ENCODE measurements at regions not wholly inside any gene's neighbourhood (a gene's known extent, or its start where the extent isn't known, plus 50 kb on each side); places are given as distances from the start of the nearest gene placed in this dataset.

DNA sequence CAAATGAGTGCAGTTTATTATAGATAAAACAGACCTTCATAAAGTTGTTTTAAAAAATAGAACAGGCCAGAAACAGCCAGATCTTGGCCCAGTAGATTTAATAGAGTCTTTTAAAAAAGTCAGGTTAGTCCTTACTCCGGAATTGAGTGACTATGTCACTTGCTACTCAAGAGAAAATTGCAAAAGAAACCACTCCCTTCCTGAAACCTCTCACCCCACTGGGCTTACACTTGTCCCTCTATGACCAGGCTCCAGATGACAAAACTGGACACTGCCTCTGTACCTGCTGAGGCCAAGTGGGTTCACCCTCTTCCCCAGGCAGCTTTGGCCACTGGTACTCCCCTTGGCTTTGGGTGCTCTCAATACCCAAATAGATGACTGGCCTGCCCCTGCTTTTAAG, 357.2 kb upstream of the TRPC7 start:
- Histone ChIP-seq H3K27me3 (ENCODE audit: insufficient read depth, low read length, poor library complexity, severe bottlenecking) (no peaks in the 10 kb centered on the region), H3K79me2 (ENCODE audit: insufficient read depth, low read length) (no peaks in the 10 kb centered on the region), H3K4me2 (ENCODE audit: low read depth, low read length, poor library complexity, severe bottlenecking) (no peak overlapping the region), H3F3A (ENCODE audit: low read depth) (no peaks in the 10 kb centered on the region), H3K4me1 (ENCODE audit: insufficient read depth, low read length, poor library complexity, severe bottlenecking) (no peaks in the 10 kb centered on the region), H3K4me3 (ENCODE audit: low read length, poor library complexity, severe bottlenecking) (no peak overlapping the region), H3K9me2 (replicated peaks; ENCODE audit: low read depth, low read length) (no peaks in the 10 kb centered on the region), H3K9ac (ENCODE audit: low read depth, low read length, poor library complexity, severe bottlenecking) (no peak overlapping the region), H3K9me3 (ENCODE audit: insufficient read depth, low read depth, low read length) (no peaks in the 10 kb centered on the region), H4K20me1 (ENCODE audit: insufficient read depth, low read length, poor library complexity, severe bottlenecking) (no peaks in the 10 kb centered on the region), H3K36me3 (ENCODE audit: insufficient read depth, low read length) (no peaks in the 10 kb centered on the region), H2AFZ (ENCODE audit: low read length) (no peak overlapping the region)
- TF ChIP-seq, protein P1, sequence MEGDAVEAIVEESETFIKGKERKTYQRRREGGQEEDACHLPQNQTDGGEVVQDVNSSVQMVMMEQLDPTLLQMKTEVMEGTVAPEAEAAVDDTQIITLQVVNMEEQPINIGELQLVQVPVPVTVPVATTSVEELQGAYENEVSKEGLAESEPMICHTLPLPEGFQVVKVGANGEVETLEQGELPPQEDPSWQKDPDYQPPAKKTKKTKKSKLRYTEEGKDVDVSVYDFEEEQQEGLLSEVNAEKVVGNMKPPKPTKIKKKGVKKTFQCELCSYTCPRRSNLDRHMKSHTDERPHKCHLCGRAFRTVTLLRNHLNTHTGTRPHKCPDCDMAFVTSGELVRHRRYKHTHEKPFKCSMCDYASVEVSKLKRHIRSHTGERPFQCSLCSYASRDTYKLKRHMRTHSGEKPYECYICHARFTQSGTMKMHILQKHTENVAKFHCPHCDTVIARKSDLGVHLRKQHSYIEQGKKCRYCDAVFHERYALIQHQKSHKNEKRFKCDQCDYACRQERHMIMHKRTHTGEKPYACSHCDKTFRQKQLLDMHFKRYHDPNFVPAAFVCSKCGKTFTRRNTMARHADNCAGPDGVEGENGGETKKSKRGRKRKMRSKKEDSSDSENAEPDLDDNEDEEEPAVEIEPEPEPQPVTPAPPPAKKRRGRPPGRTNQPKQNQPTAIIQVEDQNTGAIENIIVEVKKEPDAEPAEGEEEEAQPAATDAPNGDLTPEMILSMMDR (conservative IDR thresholded peaks at IDR 0.05; ENCODE audit: low read length) = no peak
- no peak for TF ChIP-seq EZH2phosphoT487 (IDR thresholded peaks at IDR 0.05; ENCODE audit: borderline replicate concordance)

DNA sequence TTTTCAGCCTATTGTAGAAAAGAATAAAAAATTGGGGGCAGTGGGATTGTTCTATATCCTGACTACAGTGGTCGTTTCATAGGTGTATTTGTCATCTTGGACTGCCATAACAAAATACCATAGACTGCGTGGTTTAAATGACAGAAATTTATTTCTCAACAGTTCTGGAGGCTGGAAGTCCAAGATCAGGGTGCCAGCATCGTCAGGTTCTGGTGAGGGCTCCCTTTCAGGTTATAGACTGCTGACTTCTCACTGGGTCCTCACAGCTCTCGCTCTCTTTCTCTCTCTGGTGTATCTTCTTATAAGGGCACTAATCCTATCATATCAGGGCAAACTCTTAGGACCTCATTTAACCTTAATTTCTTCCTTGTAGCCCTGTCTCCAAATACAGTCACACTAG, 356.7 kb upstream of the TRPC7 start:
- no peaks in the 10 kb centered on the region for H3K36me3 ChIP-seq (ENCODE audit: insufficient read depth, low read length)
- H3K9me3 ChIP-seq (ENCODE audit: insufficient read depth, low read depth, low read length) = no peaks in the 10 kb centered on the region
- H2AFZ ChIP-seq (ENCODE audit: low read length) = no peak overlapping the region
- no peaks in the 10 kb centered on the region for H3K4me1 ChIP-seq (ENCODE audit: insufficient read depth, low read length, poor library complexity, severe bottlenecking)
- no peak overlapping the region for H3K4me2 ChIP-seq (ENCODE audit: low read depth, low read length, poor library complexity, severe bottlenecking)
- no peaks in the 10 kb centered on the region for H3K79me2 ChIP-seq (ENCODE audit: insufficient read depth, low read length)
- no peaks in the 10 kb centered on the region for H4K20me1 ChIP-seq (ENCODE audit: insufficient read depth, low read length, poor library complexity, severe bottlenecking)
- H3F3A ChIP-seq (ENCODE audit: low read depth) = no peaks in the 10 kb centered on the region
- H3K9me2 ChIP-seq (replicated peaks; ENCODE audit: low read depth, low read length) = no peaks in the 10 kb centered on the region
- no peak overlapping the region for H3K9ac ChIP-seq (ENCODE audit: low read depth, low read length, poor library complexity, severe bottlenecking)
- TF ChIP-seq EZH2phosphoT487 (IDR thresholded peaks at IDR 0.05; ENCODE audit: borderline replicate concordance) = no peak
- TF ChIP-seq, protein P1 (conservative IDR thresholded peaks at IDR 0.05; ENCODE audit: low read length) = no peak
- no peak overlapping the region for H3K4me3 ChIP-seq (ENCODE audit: low read length, poor library complexity, severe bottlenecking)
- no peaks in the 10 kb centered on the region for H3K27me3 ChIP-seq (ENCODE audit: insufficient read depth, low read length, poor library complexity, severe bottlenecking)

DNA sequence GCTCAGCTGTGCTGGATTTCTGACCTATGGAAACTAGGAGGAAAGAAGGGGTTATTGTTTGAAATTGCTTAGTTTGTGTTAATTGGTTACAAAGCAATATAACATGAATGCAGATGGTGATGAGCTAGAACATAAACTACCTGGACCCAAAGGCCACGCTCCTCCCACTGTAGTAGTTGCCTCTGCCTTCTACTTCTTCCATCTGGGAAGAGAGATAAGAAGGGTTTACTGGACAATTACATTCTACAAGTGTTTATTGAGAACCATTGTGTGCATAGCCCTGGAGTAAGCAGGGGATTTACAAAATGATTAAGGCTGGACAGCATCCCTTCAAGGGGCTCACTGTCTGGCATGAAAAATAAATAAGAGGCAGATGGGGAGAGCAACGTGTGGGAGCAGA, 355.3 kb upstream of the TRPC7 start:
- Histone ChIP-seq H3K4me2 (ENCODE audit: low read depth, low read length, poor library complexity, severe bottlenecking) (no peak overlapping the region), H3K4me3 (ENCODE audit: low read length, poor library complexity, severe bottlenecking) (no peak overlapping the region), H2AFZ (ENCODE audit: low read length) (no peak overlapping the region), H3K27me3 (ENCODE audit: insufficient read depth, low read length, poor library complexity, severe bottlenecking) (no peaks in the 10 kb centered on the region), H3F3A (ENCODE audit: low read depth) (no peaks in the 10 kb centered on the region), H3K9me2 (replicated peaks; ENCODE audit: low read depth, low read length) (no peaks in the 10 kb centered on the region), H4K20me1 (ENCODE audit: insufficient read depth, low read length, poor library complexity, severe bottlenecking) (no peaks in the 10 kb centered on the region), H3K9me3 (ENCODE audit: insufficient read depth, low read depth, low read length) (no peaks in the 10 kb centered on the region), H3K4me1 (ENCODE audit: insufficient read depth, low read length, poor library complexity, severe bottlenecking) (no peaks in the 10 kb centered on the region), H3K79me2 (ENCODE audit: insufficient read depth, low read length) (no peaks in the 10 kb centered on the region), H3K9ac (ENCODE audit: low read depth, low read length, poor library complexity, severe bottlenecking) (no peak overlapping the region), H3K36me3 (ENCODE audit: insufficient read depth, low read length) (no peaks in the 10 kb centered on the region)
- no peak for TF ChIP-seq EZH2phosphoT487 (IDR thresholded peaks at IDR 0.05; ENCODE audit: borderline replicate concordance)
- TF ChIP-seq, protein P1 (conservative IDR thresholded peaks at IDR 0.05; ENCODE audit: low read length) = no peak

All from Loucy (cell line).